ENCODE measurements at regions not wholly inside any gene's neighbourhood (a gene's known extent, or its start where the extent isn't known, plus 50 kb on each side); places are given as distances from the start of the nearest gene placed in this dataset.

DNA sequence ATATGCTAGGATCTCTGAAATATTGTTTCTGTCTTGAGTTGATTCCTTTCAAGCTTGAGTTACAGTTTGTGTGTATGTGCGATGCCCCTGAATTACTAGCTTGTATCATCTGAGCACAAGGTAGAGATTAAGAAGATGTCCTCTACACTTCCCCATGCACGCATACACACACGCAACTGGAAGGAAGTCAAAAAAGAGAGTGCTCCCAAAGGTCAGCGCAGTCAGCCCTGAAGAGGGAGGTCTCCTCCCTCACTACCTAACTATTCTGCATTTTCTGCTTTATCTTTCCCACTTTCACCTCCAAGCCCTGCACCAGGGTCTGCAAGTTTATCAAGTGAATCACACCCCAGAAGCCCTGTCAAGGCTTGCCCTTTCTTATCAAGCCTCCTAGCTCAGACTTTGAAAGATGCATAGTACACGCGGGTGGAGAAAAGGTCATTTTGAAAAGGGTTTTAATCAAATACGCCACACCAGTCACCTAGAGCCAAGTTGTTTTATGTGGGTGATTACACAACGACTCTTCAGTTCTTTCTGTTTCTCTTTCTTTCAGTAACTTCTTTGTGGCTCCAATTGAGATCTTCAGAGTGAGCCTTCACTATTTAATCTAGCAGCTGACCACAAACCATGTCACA lies 127.7 kb downstream of the ASB9 start:
- TF ChIP-seq, protein P1, sequence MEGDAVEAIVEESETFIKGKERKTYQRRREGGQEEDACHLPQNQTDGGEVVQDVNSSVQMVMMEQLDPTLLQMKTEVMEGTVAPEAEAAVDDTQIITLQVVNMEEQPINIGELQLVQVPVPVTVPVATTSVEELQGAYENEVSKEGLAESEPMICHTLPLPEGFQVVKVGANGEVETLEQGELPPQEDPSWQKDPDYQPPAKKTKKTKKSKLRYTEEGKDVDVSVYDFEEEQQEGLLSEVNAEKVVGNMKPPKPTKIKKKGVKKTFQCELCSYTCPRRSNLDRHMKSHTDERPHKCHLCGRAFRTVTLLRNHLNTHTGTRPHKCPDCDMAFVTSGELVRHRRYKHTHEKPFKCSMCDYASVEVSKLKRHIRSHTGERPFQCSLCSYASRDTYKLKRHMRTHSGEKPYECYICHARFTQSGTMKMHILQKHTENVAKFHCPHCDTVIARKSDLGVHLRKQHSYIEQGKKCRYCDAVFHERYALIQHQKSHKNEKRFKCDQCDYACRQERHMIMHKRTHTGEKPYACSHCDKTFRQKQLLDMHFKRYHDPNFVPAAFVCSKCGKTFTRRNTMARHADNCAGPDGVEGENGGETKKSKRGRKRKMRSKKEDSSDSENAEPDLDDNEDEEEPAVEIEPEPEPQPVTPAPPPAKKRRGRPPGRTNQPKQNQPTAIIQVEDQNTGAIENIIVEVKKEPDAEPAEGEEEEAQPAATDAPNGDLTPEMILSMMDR (IDR thresholded peaks at IDR 0.05; ENCODE audit: poor library complexity), result no peak
- TF ChIP-seq EZH2 (IDR thresholded peaks at IDR 0.05; ENCODE audit: borderline replicate concordance), result no peak
